GM23338 (cell line): ENCODE measurements at regions not wholly inside any gene's neighbourhood (a gene's known extent, or its start where the extent isn't known, plus 50 kb on each side); places are given as distances from the start of the nearest gene placed in this dataset.

Experiments used
- ATAC-seq: fragments of 200-7000 bp; cut with Tn5 transposase; 3 replicates; pipeline ENCODE4 v1.9.1; 2020
- DNase-seq: peaks from one replicate; pipeline ENCODE4 v3.0.0-alpha.2; 2015; ENCODE audit warnings: low spot score
- H2AFZ ChIP-seq: fragments of 200-600 bp; sonication (generic); 2 replicates; pipeline ENCODE4 v1.8.0; 2016; ENCODE audit warnings: antibody characterized with exemption, mild to moderate bottlenecking, moderate library complexity
- H3F3A ChIP-seq: fragments of 200-600 bp; sonication (generic); replicated peaks from 2 replicates; pipeline ENCODE4 v1.8.0; 2017; ENCODE audit warnings: antibody characterized with exemption, mixed run types, low read depth
- H3K27ac ChIP-seq: fragments of 200-600 bp; sonication (generic); 2 replicates; pipeline ENCODE4 v1.6.1; 2016; ENCODE audit warnings: low read depth
- H3K27me3 ChIP-seq: fragments of 200-600 bp; sonication (generic); 2 replicates; pipeline ENCODE4 v1.8.0; 2016; ENCODE audit warnings: mild to moderate bottlenecking, mixed run types, moderate library complexity; ENCODE audit not compliant: insufficient read depth
- H3K36me3 ChIP-seq: fragments of 200-600 bp; sonication (generic); 2 replicates; pipeline ENCODE4 v1.8.0; 2016; ENCODE audit warnings: mild to moderate bottlenecking; ENCODE audit not compliant: insufficient read depth
- H3K4me1 ChIP-seq: fragments of 200-600 bp; sonication (generic); 2 replicates; pipeline ENCODE4 v1.8.0; 2016; ENCODE audit warnings: mild to moderate bottlenecking, moderate library complexity; ENCODE audit not compliant: insufficient read depth
- H3K4me2 ChIP-seq: fragments of 200-600 bp; sonication (generic); 2 replicates; pipeline ENCODE4 v1.7.1; 2017; ENCODE audit warnings: mixed run types
- H3K4me3 ChIP-seq: fragments of 200-600 bp; sonication (generic); 2 replicates; pipeline ENCODE4 v1.6.1; 2016; ENCODE audit warnings: mixed run types
- H3K79me2 ChIP-seq: fragments of 200-600 bp; sonication (generic); replicated peaks from 2 replicates; pipeline ENCODE4 v1.8.0; 2017; ENCODE audit warnings: mild to moderate bottlenecking; ENCODE audit not compliant: insufficient read depth
- H3K9me2 ChIP-seq: fragments of 200-600 bp; sonication (generic); 2 replicates; pipeline ENCODE4 v1.8.0; 2017; ENCODE audit not compliant: insufficient read depth
- H4K20me1 ChIP-seq: fragments of 200-600 bp; sonication (generic); replicated peaks from 2 replicates; pipeline ENCODE4 v1.8.0; 2017; ENCODE audit warnings: mild to moderate bottlenecking; ENCODE audit not compliant: insufficient read depth
- H3K27ac Mint-ChIP-seq: 2 replicates; pipeline ENCODE4 v1.8.0; 2020; ENCODE audit warnings: inconsistent platforms, mild to moderate bottlenecking, moderate library complexity, mixed read lengths
- H3K27me3 Mint-ChIP-seq: 3 replicates; pipeline ENCODE4 v1.8.0; 2022; ENCODE audit warnings: low read depth, mild to moderate bottlenecking, moderate library complexity, mixed read lengths, inconsistent platforms; ENCODE audit not compliant: insufficient read depth, poor library complexity
- H3K36me3 Mint-ChIP-seq: 3 replicates; pipeline ENCODE4 v1.8.0; 2021; ENCODE audit warnings: low read depth, mild to moderate bottlenecking, inconsistent platforms, moderate library complexity, mixed read lengths
- H3K4me1 Mint-ChIP-seq: 3 replicates; pipeline ENCODE4 v1.8.0; 2020; ENCODE audit warnings: mild to moderate bottlenecking, inconsistent platforms, mixed read lengths
- H3K4me3 Mint-ChIP-seq: 3 replicates; pipeline ENCODE4 v1.8.0; 2021; ENCODE audit warnings: moderate library complexity, mild to moderate bottlenecking, inconsistent platforms, mixed read lengths
- H3K9me3 Mint-ChIP-seq: 3 replicates; pipeline ENCODE4 v1.8.0; 2020; ENCODE audit warnings: moderate library complexity, mild to moderate bottlenecking, inconsistent platforms, mixed read lengths
- CREB1 ChIP-seq: fragments of 250-450 bp; sonication (Bioruptor Pico); IDR thresholded peaks from 2 replicates; pipeline ENCODE4 v1.5.0; 2020; ENCODE audit warnings: low read depth, mild to moderate bottlenecking, moderate library complexity
- NANOG ChIP-seq: IDR thresholded peaks from 2 replicates; pipeline ENCODE4 v1.6.1; 2016; ENCODE audit warnings: antibody characterized with exemption, borderline replicate concordance
- TF ChIP-seq, protein P1 (sequence below): fragments of 250-450 bp; sonication (Bioruptor Pico); IDR thresholded peaks from 2 replicates; pipeline ENCODE4 v1.5.0; 2020; ENCODE audit warnings: mild to moderate bottlenecking, moderate library complexity
- TF ChIP-seq, protein P2 (sequence below), 2 experiments: fragments of 200-600 bp in 1 of 2; sonication (generic) in 1 of 2; conservative IDR thresholded peaks; 2 replicates each; pipeline versions ENCODE4 v1.5.1 to v1.6.1; 2016 to 2017; ENCODE audit warnings: antibody characterized with exemption in 2 of 2, low read depth in 2 of 2, mild to moderate bottlenecking in 2 of 2, moderate library complexity in 1 of 2

DNA sequence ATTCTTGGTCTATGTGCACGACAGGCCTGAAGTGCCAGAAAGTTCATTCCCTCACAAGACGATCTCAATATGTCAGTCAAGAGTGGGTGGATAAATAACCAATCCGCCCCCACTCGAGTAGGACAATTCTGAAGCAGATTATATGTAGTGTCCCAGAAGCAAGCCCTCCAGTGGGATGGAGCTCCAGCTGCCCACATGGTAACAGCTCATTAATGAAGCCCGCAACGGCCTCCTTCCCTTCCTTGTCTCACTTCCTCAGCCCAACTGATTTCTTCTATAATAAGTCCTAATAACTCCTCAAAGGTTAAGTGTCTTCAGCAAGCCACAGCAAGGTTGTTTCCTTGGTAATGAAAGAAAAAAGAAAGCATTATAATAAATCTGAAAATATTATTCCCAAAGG lies 82.1 kb upstream of the F13A1 start (continued):
- TF ChIP-seq, protein P1, sequence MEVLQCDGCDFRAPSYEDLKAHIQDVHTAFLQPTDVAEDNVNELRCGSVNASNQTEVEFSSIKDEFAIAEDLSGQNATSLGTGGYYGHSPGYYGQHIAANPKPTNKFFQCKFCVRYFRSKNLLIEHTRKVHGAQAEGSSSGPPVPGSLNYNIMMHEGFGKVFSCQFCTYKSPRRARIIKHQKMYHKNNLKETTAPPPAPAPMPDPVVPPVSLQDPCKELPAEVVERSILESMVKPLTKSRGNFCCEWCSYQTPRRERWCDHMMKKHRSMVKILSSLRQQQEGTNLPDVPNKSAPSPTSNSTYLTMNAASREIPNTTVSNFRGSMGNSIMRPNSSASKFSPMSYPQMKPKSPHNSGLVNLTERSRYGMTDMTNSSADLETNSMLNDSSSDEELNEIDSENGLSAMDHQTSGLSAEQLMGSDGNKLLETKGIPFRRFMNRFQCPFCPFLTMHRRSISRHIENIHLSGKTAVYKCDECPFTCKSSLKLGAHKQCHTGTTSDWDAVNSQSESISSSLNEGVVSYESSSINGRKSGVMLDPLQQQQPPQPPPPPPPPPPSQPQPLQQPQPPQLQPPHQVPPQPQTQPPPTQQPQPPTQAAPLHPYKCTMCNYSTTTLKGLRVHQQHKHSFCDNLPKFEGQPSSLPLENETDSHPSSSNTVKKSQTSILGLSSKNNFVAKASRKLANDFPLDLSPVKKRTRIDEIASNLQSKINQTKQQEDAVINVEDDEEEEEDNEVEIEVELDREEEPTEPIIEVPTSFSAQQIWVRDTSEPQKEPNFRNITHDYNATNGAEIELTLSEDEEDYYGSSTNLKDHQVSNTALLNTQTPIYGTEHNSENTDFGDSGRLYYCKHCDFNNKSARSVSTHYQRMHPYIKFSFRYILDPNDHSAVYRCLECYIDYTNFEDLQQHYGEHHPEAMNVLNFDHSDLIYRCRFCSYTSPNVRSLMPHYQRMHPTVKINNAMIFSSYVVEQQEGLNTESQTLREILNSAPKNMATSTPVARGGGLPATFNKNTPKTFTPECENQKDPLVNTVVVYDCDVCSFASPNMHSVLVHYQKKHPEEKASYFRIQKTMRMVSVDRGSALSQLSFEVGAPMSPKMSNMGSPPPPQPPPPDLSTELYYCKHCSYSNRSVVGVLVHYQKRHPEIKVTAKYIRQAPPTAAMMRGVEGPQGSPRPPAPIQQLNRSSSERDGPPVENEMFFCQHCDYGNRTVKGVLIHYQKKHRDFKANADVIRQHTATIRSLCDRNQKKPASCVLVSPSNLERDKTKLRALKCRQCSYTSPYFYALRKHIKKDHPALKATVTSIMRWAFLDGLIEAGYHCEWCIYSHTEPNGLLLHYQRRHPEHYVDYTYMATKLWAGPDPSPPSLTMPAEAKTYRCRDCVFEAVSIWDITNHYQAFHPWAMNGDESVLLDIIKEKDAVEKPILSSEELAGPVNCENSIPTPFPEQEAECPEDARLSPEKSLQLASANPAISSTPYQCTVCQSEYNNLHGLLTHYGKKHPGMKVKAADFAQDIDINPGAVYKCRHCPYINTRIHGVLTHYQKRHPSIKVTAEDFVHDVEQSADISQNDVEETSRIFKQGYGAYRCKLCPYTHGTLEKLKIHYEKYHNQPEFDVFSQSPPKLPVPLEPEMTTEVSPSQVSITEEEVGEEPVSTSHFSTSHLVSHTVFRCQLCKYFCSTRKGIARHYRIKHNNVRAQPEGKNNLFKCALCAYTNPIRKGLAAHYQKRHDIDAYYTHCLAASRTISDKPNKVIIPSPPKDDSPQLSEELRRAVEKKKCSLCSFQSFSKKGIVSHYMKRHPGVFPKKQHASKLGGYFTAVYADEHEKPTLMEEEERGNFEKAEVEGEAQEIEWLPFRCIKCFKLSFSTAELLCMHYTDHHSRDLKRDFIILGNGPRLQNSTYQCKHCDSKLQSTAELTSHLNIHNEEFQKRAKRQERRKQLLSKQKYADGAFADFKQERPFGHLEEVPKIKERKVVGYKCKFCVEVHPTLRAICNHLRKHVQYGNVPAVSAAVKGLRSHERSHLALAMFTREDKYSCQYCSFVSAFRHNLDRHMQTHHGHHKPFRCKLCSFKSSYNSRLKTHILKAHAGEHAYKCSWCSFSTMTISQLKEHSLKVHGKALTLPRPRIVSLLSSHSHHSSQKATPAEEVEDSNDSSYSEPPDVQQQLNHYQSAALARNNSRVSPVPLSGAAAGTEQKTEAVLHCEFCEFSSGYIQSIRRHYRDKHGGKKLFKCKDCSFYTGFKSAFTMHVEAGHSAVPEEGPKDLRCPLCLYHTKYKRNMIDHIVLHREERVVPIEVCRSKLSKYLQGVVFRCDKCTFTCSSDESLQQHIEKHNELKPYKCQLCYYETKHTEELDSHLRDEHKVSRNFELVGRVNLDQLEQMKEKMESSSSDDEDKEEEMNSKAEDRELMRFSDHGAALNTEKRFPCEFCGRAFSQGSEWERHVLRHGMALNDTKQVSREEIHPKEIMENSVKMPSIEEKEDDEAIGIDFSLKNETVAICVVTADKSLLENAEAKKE (CRISPR knock-in tag): no peak
- no peak for TF ChIP-seq NANOG

DNA sequence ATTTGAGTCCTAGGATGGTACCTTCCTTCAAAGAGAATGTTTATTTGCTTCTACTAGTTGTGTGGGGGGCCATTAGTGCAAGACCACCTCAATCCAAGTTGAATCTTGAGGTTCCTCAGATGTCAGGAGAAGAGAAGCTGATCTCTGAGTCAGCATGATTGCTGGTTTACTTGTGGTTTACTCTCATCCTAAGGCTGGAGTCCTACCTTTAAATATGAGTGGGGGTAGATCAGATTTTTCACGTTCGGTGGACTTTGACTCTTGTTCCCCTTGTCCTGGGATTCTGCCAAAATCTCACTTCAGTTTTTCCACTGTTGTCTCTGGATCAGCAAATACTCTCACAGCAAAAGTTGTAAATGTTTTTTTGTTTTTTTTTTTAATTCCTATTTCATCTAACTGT lies 84.6 kb upstream of the F13A1 start:
- no peak for TF ChIP-seq NANOG
- TF ChIP-seq CREB1 (CRISPR knock-in tag): no peak
- TF ChIP-seq, protein P2, sequence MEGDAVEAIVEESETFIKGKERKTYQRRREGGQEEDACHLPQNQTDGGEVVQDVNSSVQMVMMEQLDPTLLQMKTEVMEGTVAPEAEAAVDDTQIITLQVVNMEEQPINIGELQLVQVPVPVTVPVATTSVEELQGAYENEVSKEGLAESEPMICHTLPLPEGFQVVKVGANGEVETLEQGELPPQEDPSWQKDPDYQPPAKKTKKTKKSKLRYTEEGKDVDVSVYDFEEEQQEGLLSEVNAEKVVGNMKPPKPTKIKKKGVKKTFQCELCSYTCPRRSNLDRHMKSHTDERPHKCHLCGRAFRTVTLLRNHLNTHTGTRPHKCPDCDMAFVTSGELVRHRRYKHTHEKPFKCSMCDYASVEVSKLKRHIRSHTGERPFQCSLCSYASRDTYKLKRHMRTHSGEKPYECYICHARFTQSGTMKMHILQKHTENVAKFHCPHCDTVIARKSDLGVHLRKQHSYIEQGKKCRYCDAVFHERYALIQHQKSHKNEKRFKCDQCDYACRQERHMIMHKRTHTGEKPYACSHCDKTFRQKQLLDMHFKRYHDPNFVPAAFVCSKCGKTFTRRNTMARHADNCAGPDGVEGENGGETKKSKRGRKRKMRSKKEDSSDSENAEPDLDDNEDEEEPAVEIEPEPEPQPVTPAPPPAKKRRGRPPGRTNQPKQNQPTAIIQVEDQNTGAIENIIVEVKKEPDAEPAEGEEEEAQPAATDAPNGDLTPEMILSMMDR (conservative IDR thresholded peaks at IDR 0.05; ENCODE audit: low read depth in 2 of 2): no peak
- no peaks in the 10 kb centered on the region for H3K9me3 Mint-ChIP-seq

More for the DNA sequence above, 84.6 kb upstream of the F13A1 start:
- DNase-seq (no peak), ATAC-seq (no peak)
- Mint-ChIP-seq H3K4me3 (no peak overlapping the region), H3K27me3 (peaks cover 4% of the 10 kb centered on the region), H3K27ac (no peak overlapping the region), H3K4me1 (peaks cover 6% of the 10 kb centered on the region; the same call in 2 of the 3 replicates), H3K36me3 (no peaks in the 10 kb centered on the region)
- no peaks in the 10 kb centered on the region for H3K36me3 ChIP-seq
- 0 out of 2 replicates have a peak overlapping the region, but pooled peaks have one; percentile 48 for H2AFZ ChIP-seq
- H3K4me3 ChIP-seq: no peak overlapping the region
- H4K20me1 ChIP-seq: no peaks in the 10 kb centered on the region
- no peaks in the 10 kb centered on the region for H3K79me2 ChIP-seq
- no peaks in the 10 kb centered on the region for H3F3A ChIP-seq
- H3K4me2 ChIP-seq: no peak overlapping the region
- no peak overlapping the region for H3K27ac ChIP-seq
- H3K9me2 ChIP-seq: no peaks in the 10 kb centered on the region
- no peaks in the 10 kb centered on the region for H3K27me3 ChIP-seq
- H3K4me1 ChIP-seq: no peaks in the 10 kb centered on the region
